Urothelium cell line (cell line): ENCODE measurements at regions not wholly inside any gene's neighbourhood (a gene's known extent, or its start where the extent isn't known, plus 50 kb on each side); places are given as distances from the start of the nearest gene placed in this dataset.
"Not testable (repeated sequence)": the region's sequence is repeated elsewhere in the genome, so short reads cannot be mapped to it uniquely, and the experiment has no call there.

Source experiments
- DNase-seq: peaks from one replicate; pipeline ENCODE4 v3.0.0; 2011; ENCODE audit warnings: low spot score, mixed read lengths
- FAIRE-seq: peaks from 2 replicates; lab custom pipeline; 2011; peaks lifted over from hg19 to GRCh38; lab: Jason Lieb, UNC

- peak; percentile 27 for FAIRE-seq
- DNase-seq: not testable (repeated sequence)
Observed at GRCh38 chr2:110336071-110336470, 123.7 kb upstream of the MTLN start.

GRCh38 chr2:110335415-110336049 is 123.2 kb upstream of the MTLN start:
- not testable (repeated sequence) for DNase-seq
- FAIRE-seq: peak; percentile 92

- DNase-seq: not testable (repeated sequence)
- FAIRE-seq: peak; percentile 93
Observed at GRCh38 chr2:110333114-110334095, 121.1 kb upstream of the MTLN start.

GRCh38 chr2:110331625-110332024 is 119.3 kb upstream of the MTLN start:
- peak; percentile 99 for FAIRE-seq
- not testable (repeated sequence) for DNase-seq

GRCh38 chr2:110329760-110330159 is 117.4 kb upstream of the MTLN start:
- peak; percentile 92 for FAIRE-seq
- not testable (repeated sequence) for DNase-seq

GRCh38 chr2:110329158-110329557 is 116.8 kb upstream of the MTLN start:
- not testable (repeated sequence) for FAIRE-seq

GRCh38 chr2:110328677-110329076 is 116.3 kb upstream of the MTLN start:
- not testable (repeated sequence) for DNase-seq, FAIRE-seq

More at GRCh38 chr2:110329158-110329557, 116.8 kb upstream of the MTLN start:
- not testable (repeated sequence) for DNase-seq

GRCh38 chr2:110323832-110324231 is 111.5 kb upstream of the MTLN start:
- FAIRE-seq, DNase-seq: not testable (repeated sequence)

GRCh38 chr2:110322535-110322934 is 110.2 kb upstream of the MTLN start:
- peak; percentile 50 for FAIRE-seq
- DNase-seq: not testable (repeated sequence)

GRCh38 chr2:110320834-110321563 is 108.7 kb upstream of the MTLN start:
- peak; percentile 99 for FAIRE-seq

GRCh38 chr2:110318898-110319297 is 106.6 kb upstream of the MTLN start:
- not testable (repeated sequence) for FAIRE-seq, DNase-seq

More at GRCh38 chr2:110320834-110321563, 108.7 kb upstream of the MTLN start:
- not testable (repeated sequence) for DNase-seq

GRCh38 chr2:110317377-110317776 is 105.0 kb upstream of the MTLN start:
- DNase-seq, FAIRE-seq: not testable (repeated sequence)

- peak; percentile 17 for FAIRE-seq
- not testable (repeated sequence) for DNase-seq
Observed at GRCh38 chr2:110316051-110316865, 103.9 kb upstream of the MTLN start.

- DNase-seq: not testable (repeated sequence)
- peak; percentile 46 for FAIRE-seq
Observed at GRCh38 chr2:110315054-110315820, 102.9 kb upstream of the MTLN start.

- FAIRE-seq: not testable (repeated sequence)
Observed at GRCh38 chr2:110314472-110314871, 102.1 kb upstream of the MTLN start.

GRCh38 chr2:110313032-110313431 is 100.7 kb upstream of the MTLN start:
- FAIRE-seq: not testable (repeated sequence)

More at GRCh38 chr2:110314472-110314871, 102.1 kb upstream of the MTLN start:
- DNase-seq: not testable (repeated sequence)

GRCh38 chr2:110311713-110312444 is 99.5 kb upstream of the MTLN start:
- not testable (repeated sequence) for DNase-seq, FAIRE-seq

More at GRCh38 chr2:110313032-110313431, 100.7 kb upstream of the MTLN start:
- not testable (repeated sequence) for DNase-seq

- DNase-seq, FAIRE-seq: not testable (repeated sequence)
Observed at GRCh38 chr2:110310988-110311475, 98.7 kb upstream of the MTLN start.
